Islet precursor cell (in vitro differentiated cells): ENCODE measurements at regions not wholly inside any gene's neighbourhood (a gene's known extent, or its start where the extent isn't known, plus 50 kb on each side); places are given as distances from the start of the nearest gene placed in this dataset.

ENCODE experiments used
- DNase-seq: peaks from one replicate; pipeline ENCODE4 v3.0.0-alpha.2; 2018

DNA sequence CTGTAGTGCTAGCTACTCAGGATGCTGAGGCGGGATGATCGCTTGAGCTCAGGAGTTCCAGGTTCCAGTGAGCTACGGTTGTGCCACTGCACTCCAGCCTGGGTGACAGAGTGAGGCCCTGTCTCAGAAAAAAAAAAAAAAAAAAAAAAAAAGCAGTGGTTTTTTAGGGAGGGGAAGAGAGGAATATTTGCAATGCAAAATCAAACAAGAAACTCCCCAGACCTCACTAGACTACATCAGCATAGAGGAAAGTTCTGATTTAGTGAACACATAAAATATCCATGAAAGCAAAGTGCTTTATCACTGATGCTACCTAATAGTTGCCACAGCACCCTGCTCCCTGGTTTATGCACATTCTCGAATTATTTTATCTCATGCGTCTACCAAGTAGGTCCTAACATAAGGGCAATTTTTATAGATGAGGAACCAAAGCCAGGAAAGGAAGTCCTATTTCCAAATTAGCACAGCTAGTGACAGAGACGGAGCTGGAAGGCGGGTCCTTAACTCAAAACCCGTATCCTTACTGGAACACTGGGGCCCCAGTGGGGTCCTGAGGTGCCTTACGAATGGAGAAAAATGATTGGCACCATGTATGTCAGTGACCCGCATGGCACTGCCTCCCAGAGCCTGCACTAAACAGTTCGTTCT lies 50.7 kb upstream of the GPR157 start:
- DNase-seq: no peak

GRCh38 chr1:9180111-9180819 lies 51.4 kb upstream of the GPR157 start:
- no peak for DNase-seq

DNA sequence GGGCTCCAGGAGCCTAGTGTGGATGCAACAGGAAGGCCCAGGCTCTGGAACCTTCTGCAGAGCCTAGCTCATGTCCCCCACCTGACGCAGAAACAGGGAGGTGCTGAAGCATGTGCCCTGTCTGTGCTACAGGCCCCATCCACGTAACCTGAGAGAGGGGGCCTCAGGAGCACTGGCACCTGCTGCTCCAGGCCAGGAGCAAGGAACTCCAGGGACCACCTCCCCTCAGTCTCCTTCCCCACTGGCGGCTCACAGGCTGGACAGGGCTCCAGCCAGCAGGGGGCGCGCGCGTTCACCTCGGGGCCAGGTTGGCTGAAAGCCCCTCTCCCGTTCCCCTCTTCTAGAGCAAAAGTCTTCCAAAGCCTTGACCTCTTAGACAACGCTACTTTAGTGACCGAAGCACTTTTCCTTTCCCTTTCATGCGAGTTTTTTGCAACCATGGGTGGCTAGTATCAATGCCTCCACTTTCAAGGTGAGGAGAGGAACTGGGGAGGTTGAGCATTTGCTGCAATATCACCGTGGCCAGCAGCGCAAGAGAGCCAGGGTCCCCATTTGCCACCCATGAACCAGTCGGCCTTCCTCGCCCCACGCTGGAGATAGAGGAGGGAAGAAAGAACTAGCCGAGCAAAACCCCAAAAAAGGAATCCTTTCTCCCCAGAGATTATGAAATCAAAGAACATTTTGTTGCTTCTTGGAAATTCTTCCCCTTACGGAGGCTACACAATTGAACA lies 52.4 kb upstream of the GPR157 start:
- peak; percentile 87 for DNase-seq

DNA sequence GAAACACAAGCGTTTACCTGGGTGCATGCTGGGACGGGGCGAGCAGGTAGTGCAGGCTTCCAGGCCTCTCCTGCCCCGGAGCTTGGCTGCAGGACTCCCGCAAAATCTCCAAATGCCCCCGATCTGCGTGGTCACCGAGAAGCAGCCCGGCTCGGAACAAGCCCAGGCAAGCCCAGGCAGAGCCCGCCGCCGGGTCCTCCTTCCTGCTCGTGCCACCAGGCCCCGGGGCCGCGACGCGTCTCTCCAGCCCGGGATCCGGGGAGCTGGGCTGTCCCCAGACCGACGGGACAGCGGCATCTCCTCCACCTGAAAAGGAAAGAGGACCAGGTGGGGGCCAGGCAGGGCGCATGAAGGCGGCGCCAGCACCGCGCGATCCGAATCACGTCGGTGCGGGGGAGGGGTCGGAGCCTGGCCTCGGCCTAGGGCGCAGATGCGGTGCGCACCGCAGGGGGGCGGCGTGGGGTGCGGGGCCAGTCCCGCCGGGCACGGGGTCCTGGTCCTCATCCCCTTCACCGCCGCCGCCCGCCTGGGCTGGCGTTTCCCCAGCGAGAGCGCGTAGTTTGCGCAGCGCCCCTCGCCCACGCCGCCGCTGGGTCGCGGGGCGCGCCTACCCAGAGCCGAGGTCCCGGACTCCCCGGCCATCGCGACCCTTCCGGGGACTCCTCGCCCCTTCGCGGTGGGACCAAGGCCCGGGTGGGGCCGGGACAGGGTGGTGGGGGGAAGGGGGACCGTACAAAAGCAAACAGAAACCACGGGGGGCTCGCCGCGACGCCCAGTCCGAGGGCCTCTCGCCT lies 52.4 kb upstream of the H6PD start:
- DNase-seq: peak; percentile 82

DNA sequence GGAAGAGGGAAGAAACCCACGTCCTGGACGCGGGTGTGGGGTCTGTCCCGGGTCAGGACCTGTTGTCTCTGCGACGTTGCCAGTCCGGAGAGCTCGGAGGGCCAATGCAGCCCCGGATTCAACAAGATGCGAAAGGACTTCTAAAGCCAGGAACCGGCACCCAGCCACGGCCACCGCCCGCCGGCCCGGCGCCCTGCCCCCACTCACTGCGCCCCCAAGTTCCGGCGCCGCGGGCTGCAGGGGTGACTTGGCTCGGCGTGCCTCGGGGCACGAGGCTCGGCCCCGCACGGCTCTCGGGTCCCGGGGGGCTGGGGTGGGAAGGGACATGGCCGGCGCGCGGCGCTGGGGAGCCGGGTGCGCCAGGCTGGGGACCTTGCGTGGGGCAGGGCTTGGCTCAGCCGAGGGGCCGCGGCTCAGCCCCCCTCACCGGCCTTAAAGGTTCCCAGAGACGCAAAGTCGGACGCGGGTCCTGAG lies 51.8 kb upstream of the H6PD start:
- no peak for DNase-seq

DNA sequence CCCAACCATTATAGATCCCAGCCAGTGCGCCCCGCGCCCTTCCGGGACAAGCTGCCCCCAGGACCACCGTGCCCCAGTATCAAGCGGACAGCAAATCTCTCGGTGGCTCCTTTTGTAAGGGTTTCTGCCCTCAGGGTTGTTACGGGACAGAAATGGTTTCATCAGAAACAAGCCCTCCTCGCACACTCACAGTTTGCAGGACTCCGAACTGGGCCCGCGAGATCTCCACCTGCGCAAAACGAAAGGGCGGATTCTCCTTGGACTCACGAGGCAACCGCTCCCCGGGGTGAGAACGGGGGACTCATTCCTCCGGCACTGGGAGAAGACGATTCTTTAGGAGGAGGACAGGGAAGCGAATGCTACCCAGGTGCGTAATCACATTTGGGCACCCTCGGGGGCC lies 51.1 kb upstream of the H6PD start:
- no peak for DNase-seq

GRCh38 chr1:9183898-9184297 lies 50.7 kb upstream of the H6PD start:
- DNase-seq: no peak

GRCh38 chr1:9184749-9185148 lies 49.8 kb upstream of the H6PD start:
- no peak for DNase-seq
